Stimulated activated CD4-positive, alpha-beta T cell treated with anti-CD3 and anti-CD28 coated beads, Interleukin-12 subunit alpha, Interleukin-12 subunit beta, amount 100 ng/mL, for 24 hours (primary cell): ENCODE measurements at regions not wholly inside any gene's neighbourhood (a gene's known extent, or its start where the extent isn't known, plus 50 kb on each side); places are given as distances from the start of the nearest gene placed in this dataset.

Experiments
- DNase-seq, 2 experiments: peaks; one replicate each; pipeline ENCODE4 v3.0.0-alpha.2; 2020; ENCODE audit warnings: low read depth in 2 of 2

- no peak for DNase-seq
Measured at GRCh38 chr5:111676926-111677415, 80.0 kb downstream of the NREP start.

GRCh38 chr5:111676466-111676865 is 80.5 kb downstream of the NREP start:
- DNase-seq = no peak

DNA sequence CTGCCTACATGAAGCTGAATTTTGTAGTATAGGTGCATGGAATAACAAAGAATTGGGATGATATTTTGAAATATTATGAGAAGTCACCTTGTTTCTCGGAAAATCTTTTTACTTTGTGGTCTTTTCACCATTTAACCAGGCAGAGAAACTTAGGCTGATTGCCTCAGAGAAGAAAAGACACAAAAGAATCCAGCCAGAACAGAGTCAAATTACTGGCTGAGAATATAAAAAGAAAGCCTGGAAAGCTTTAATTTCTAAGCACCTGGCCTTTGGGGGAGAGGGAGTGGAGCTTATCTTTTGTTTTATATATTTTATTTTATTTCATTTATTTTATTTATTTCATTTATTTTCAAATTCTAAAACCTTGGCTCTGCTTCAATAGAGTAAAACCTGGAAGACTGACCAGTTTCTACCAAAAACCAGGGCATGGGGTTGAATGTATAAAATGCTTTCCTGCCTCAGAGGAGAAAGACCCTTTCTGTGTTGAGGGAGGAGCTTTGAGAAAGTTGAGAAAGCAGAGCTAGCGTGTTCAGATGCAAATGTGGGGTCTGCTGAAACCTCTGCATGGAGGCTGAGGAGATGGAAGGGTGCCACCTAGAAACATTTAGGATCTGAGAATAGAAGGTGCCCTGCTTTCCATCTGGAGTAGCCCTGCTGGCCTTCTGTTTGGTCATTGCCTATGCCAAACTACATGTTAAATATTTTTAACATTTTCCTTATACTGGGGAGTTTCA is 81.6 kb downstream of the NREP start:
- no peak for DNase-seq

DNA sequence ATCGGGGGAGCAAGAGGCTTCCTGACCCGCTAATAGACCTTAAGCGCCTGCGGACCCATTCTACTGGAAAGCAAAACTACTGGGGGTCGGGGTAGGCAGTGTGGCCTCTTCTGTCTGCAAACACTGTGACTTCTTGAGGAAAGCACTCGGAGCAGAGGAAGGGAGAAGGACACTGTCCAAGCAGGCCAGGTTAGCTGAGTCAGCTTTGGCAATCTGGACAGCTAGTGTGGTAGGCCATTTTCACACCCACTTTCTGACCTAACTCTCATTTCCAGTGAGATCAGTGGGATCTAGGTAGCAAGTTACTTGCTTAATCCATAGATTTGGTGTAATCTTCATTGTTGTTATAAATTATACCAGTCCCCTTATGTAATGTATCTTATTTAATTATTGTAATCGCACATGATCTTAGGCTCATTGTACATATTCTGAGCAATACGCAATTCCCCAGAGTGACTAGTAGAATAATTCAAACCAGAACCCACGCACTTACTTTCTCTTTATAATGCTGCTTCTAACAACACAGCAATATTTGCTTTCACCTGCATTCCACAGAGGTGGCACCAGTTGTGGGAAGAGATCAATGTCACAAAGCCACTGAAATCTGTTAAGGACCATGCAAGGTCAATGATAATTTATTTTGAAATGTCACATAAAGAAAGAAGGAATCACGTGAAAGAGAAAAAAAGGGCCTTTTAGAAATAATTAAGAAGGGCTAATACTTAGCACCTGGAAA is 82.9 kb downstream of the NREP start:
- no peak for DNase-seq

- DNase-seq = no peak
Measured at GRCh38 chr5:111672099-111672498, 84.9 kb downstream of the NREP start.

DNA sequence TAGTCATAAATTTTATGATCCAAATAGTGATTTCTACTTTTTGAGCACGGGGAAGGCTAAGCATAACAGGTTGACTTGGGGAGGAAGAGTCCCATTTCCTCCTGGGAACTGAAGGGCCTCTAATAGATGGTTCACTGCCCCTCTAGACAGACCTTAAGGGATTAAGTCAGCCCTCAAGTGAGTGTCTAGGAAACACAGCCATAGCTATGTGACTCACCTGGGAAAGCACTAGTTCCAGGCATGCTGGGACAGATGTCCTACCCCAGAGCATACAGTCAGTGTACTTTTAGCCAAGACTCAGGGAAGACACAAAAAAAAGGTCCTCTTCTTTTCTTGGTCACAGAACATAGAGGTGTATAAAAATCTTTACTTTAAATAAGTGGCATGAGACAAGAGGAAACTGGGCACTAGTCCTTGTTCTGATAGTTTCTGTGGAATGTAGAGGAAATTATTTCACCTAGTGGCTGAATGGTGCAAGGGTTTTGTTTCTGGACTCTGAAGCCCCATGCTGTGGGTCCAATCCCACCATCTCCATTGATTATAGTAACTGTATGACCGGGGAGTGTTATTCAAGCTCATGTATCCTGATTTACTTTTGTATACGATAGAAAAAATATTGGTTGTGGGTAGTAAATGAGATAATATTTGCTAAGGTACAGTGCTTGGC is 86.0 kb downstream of the NREP start:
- no peak for DNase-seq

DNA sequence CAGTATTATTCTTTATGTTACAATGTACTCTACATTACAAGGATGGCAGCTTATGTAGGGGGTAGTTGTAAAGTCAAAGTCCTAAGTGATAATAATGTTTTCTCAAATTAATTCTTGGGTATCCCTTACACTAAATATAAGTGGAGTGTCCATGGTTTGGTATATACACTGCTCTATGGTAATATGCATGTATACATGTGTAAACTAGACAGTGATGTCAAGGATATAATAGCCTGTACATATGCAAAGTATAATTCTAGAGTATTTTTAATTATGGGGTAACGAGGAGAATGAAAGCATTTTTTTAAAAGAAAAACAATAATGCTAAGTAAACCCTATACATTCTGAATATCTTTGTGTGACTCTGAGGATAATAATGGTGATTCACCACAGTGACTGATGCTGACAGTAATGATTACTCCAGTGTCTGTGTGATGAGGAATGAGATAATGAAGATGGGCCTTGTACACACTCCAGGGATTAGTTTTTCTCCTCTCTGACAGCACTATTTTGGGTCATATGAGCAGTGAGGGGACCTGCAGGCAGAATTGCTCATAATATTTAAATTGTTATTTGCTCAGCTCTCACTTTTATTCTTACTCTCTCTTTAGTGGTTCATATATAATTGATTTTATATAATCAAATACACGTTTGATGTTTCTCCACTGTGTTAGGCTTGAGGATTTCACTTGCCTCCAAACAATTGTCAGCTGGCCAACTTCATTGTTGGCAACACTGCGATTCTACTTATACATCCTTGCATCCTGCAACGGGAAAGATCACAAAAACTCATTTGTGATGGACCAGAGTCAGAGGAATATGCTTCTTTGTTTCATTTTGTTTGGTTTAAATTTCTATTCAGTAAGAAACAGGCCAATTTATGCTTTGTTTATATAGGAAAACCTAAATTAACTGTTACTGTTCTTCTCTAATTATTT is 88.2 kb downstream of the NREP start:
- no peak for DNase-seq

GRCh38 chr5:111667128-111667736 is 89.8 kb downstream of the NREP start:
- DNase-seq = no peak

DNA sequence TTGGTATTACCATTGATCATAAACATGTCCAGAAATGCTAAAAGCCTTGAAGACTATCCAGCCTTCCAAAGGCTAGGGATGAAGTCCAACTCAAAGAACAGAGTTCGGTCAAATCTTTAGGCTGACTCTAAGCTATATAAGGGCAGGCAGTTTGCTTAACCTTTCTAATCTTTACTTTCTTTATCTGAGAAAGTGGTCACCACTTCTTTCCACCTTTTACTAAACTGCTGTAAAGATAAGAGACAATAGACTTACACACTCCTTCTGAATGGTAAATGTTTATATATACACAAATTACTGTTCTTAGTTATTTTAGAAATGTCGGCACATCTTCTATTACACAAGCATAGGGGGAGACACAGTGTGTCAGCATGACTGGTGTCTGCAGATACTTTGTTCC is 100.4 kb downstream of the NREP start:
- DNase-seq = no peak

DNA sequence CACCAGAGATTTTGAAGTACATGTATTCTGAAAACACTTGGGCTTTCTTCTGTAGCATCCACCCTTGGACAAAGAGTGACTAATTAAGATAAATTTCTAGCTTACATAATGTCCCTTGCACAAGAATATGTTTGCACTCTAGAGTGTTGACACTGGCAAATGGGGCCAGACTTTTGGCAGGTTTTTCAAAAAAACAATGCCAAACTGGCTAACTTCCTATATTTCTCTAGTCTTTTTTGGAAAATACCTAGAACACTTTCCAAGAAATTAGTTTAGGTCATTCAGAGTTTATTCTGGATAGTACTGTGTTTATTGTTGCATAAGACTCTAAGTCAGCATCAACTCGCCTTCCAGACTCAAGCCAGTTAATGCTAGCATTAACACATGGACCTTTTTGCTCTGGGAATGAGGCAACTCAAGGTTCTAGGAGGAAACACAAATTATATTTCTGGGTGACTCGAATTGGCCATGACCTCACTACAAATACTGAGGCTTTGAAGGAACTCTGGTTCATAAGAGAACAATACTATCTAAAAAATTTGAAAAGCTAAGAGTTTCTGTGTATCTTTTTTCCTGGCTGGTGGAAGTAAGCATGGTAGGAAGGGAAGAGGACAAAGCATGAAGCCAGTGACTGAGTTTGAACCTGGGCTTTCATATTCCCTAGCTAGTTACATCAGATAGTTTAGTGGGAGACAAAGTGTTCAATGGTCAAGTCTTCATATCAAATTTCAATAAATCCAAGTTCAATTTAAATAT is 101.6 kb downstream of the NREP start:
- DNase-seq = no peak

- no peak for DNase-seq
Measured at GRCh38 chr5:111653408-111653807, 103.6 kb downstream of the NREP start.

GRCh38 chr5:111649516-111649915 is 107.5 kb downstream of the NREP start:
- DNase-seq = no peak

DNA sequence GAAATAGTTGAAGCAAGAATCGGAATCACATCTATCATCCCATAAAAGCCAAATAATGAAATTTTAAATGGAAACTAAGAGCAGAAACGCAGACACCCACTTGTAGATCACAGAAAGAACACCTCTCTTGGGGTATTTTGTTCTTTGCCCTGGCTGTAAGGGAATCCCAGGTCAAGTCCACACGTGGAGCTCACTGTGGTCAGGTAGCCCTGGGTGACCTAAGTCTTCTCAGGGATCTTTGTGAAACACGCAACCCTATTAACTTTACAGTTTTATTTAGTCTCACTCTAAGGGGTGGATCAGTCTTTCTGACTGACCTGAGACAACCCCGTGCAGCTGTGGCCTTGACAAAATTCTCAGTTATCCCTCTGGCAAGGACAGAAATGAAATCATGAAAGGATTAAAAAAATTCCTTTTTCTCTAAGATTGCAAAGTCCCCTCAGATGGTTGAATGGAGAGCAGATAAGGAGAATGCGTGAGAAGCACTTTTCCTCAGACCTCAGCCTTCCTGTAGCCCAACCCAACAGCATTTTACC is 111.6 kb downstream of the NREP start:
- DNase-seq = no peak

GRCh38 chr5:111643499-111643898 is 113.5 kb downstream of the NREP start:
- no peak for DNase-seq

GRCh38 chr5:111641533-111642233 is 115.3 kb downstream of the NREP start:
- no peak for DNase-seq

DNA sequence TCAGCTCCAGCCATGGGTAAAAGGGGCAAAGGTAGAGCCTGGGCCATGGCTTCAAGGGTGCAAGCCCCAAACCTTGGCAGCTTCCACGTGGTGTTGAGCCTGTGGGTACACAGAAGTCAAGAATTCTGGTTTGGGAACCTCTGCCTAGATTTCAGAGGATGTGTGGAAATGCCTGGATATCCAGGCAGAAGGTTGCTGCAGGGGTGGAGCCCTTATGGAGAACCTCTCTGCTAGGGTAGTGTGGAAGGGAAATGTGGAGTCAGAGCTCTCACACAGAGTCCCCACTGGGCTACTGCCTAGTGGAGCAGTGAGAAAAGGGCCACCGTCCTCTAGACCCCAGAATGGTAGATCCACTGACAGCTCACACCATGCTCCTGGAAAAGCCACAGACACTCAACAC is 117.1 kb downstream of the NREP start:
- no peak for DNase-seq

GRCh38 chr5:111636736-111637135 is 120.3 kb downstream of the NREP start:
- DNase-seq = no peak

DNA sequence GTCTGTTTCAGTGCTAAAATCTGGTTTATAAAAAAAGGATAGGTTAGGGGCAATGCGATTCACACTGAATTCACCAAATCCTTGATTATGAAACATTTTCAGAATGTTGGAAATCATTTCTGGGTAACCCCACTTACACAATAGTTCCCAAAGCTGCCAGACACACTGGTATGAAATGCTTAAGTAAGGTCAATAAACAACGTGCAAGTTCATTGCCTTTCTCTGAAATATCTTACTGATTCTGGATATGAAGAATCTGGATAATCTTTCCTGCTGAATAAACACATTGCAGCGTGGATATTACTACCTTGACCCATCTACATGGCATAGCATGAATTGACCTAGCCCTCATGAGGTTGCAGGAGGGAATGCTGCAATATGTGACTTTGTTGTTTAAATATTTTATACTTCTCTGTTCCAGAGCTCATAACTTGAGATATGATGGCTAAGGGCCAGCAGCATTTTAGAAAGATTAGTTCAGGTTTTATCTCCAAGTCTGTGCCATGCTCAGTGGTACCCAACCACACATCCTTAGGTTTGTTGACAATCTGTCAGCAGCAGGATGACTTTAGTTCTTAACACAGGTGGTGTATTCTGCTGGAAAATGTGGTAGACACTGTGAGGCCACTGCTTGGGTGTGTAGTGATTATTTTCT is 121.0 kb downstream of the NREP start:
- no peak for DNase-seq
